ENCODE measurements at regions not wholly inside any gene's neighbourhood (a gene's known extent, or its start where the extent isn't known, plus 50 kb on each side); places are given as distances from the start of the nearest gene placed in this dataset.

DNA sequence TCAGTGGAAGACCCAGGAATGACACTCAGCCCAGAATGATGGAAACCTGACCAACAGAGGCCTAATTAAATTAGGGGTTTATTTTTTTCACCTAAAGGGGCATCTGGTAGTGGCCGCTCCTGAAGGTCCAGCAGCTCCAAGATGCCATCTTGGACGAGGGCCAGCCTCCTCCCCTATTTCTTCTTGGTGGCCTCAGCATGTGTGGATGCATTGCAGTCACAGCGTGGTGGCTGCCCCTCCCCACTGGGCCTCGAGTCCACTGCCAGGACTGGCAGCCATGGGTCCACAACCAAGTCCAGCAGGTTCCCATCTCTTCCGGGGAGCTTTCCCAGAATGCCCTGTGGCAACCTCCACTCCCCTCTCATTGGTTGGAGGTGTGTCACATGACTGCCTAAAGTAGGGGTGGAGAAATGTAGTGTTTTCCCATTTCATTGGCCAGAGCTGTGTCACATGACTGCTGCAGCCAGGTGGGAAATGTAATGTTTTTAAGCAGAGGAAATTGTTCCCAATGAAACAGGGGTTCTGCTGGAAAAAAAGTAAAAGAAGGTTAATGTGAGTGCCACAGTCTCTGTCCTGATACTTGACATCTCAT, 628.2 kb downstream of the PTPRU start:
- Histone ChIP-seq H3K4me3 (no peak overlapping the region), H3K27me3 (peaks cover 0 to 7% of the 10 kb centered on the region in 2 donors), H3K36me3 (no peaks in the 10 kb centered on the region), H3K4me1 (no peaks in the 10 kb centered on the region), H3K9me3 (peaks cover 16 to 20% of the 10 kb centered on the region in 2 donors), H3K27ac (no peak overlapping the region)
- intact Hi-C loops (cut with DNase I; ENCODE audit: low total_unique reads), result no loop called here
- TF ChIP-seq POLR2A (IDR thresholded peaks at IDR 0.05), result no peak
- no peak for DNase-seq (ENCODE audit: low spot score in 2 of 2)

- intact Hi-C loops (cut with DNase I; ENCODE audit: low total_unique reads), result no loop called here
- no peaks in the 10 kb centered on the region for H3K36me3 ChIP-seq
- H3K4me1 ChIP-seq, result no peaks in the 10 kb centered on the region
- H3K4me3 ChIP-seq, result no peak overlapping the region
- H3K27me3 ChIP-seq, result peaks cover 0 to 4% of the 10 kb centered on the region in 2 donors
- H3K9me3 ChIP-seq, result peaks cover 16 to 20% of the 10 kb centered on the region in 2 donors
- no peak overlapping the region for H3K27ac ChIP-seq
- no peak for TF ChIP-seq POLR2A (IDR thresholded peaks at IDR 0.05)
- no peak for TF ChIP-seq POLR2AphosphoS5 (IDR thresholded peaks at IDR 0.05)
- DNase-seq (ENCODE audit: low spot score in 2 of 2), result no peak
Observed at GRCh38 chr1:29861922-29862321, 625.6 kb downstream of the PTPRU start.

- H3K27ac ChIP-seq, result no peak overlapping the region
- TF ChIP-seq POLR2AphosphoS5 (IDR thresholded peaks at IDR 0.05) (no peak), POLR2A (IDR thresholded peaks at IDR 0.05) (no peak)
- no peaks in the 10 kb centered on the region for H3K4me1 ChIP-seq
- intact Hi-C loops (cut with DNase I; ENCODE audit: low total_unique reads), result no loop called here
- H3K36me3 ChIP-seq, result no peaks in the 10 kb centered on the region
- no peak overlapping the region for H3K4me3 ChIP-seq
- peaks cover 0 to 4% of the 10 kb centered on the region in 2 donors for H3K27me3 ChIP-seq
- peaks cover 16 to 20% of the 10 kb centered on the region in 2 donors for H3K9me3 ChIP-seq
- DNase-seq (ENCODE audit: low spot score in 2 of 2), result no peak
Observed at GRCh38 chr1:29861446-29861845, 625.1 kb downstream of the PTPRU start.

DNA sequence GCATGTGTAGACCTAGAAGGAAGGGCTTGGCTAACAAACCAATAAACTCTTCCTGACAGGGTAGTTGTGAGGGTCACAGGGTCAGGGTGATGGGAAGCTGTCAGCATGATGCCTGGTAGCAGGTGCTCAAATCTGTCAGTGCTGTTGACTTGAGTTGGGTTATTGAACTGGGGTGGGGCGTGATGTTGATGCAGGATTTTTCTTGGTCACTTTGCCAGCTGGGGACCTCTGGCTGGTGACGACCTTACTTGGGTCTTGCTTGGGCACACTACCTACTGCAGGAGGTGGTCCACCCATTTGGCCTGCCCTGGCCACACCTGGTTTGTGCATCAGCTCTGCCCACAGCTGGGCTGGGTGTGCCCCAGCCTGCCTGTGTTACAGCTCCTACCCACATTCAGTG, 624.4 kb downstream of the PTPRU start:
- no peak for DNase-seq (ENCODE audit: low spot score in 2 of 2)
- H3K36me3 ChIP-seq, result no peaks in the 10 kb centered on the region
- H3K4me3 ChIP-seq, result no peak overlapping the region
- H3K9me3 ChIP-seq, result peaks cover 16 to 20% of the 10 kb centered on the region in 2 donors
- H3K27me3 ChIP-seq, result peaks cover 0 to 10% of the 10 kb centered on the region in 2 donors
- TF ChIP-seq POLR2AphosphoS5 (IDR thresholded peaks at IDR 0.05), result no peak
- TF ChIP-seq, protein P1, sequence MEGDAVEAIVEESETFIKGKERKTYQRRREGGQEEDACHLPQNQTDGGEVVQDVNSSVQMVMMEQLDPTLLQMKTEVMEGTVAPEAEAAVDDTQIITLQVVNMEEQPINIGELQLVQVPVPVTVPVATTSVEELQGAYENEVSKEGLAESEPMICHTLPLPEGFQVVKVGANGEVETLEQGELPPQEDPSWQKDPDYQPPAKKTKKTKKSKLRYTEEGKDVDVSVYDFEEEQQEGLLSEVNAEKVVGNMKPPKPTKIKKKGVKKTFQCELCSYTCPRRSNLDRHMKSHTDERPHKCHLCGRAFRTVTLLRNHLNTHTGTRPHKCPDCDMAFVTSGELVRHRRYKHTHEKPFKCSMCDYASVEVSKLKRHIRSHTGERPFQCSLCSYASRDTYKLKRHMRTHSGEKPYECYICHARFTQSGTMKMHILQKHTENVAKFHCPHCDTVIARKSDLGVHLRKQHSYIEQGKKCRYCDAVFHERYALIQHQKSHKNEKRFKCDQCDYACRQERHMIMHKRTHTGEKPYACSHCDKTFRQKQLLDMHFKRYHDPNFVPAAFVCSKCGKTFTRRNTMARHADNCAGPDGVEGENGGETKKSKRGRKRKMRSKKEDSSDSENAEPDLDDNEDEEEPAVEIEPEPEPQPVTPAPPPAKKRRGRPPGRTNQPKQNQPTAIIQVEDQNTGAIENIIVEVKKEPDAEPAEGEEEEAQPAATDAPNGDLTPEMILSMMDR (IDR thresholded peaks at IDR 0.05), result no peak
- TF ChIP-seq POLR2A (IDR thresholded peaks at IDR 0.05), result no peak
- no peaks in the 10 kb centered on the region for H3K4me1 ChIP-seq
- intact Hi-C loops (cut with DNase I; ENCODE audit: low total_unique reads), result no loop called here
- no peak overlapping the region for H3K27ac ChIP-seq

GRCh38 chr1:29860056-29860455, 623.7 kb downstream of the PTPRU start:
- H3K36me3 ChIP-seq, result no peaks in the 10 kb centered on the region
- H3K4me1 ChIP-seq, result no peaks in the 10 kb centered on the region
- DNase-seq (ENCODE audit: low spot score in 2 of 2), result no peak
- H3K27me3 ChIP-seq, result peaks cover 0 to 13% of the 10 kb centered on the region in 2 donors
- intact Hi-C loops (cut with DNase I; ENCODE audit: low total_unique reads), result no loop called here
- no peak overlapping the region for H3K4me3 ChIP-seq
- no peak overlapping the region for H3K27ac ChIP-seq
- TF ChIP-seq POLR2AphosphoS5 (IDR thresholded peaks at IDR 0.05), result no peak
- TF ChIP-seq POLR2A (IDR thresholded peaks at IDR 0.05), result no peak
- TF ChIP-seq, protein P1 (IDR thresholded peaks at IDR 0.05), result no peak
- H3K9me3 ChIP-seq, result peaks cover 16 to 20% of the 10 kb centered on the region in 2 donors

GRCh38 chr1:29859126-29859525, 622.8 kb downstream of the PTPRU start:
- intact Hi-C loops (cut with DNase I; ENCODE audit: low total_unique reads), result no loop called here
- H3K9me3 ChIP-seq, result peaks cover 16 to 20% of the 10 kb centered on the region in 2 donors
- no peaks in the 10 kb centered on the region for H3K4me1 ChIP-seq
- TF ChIP-seq POLR2A (IDR thresholded peaks at IDR 0.05) (no peak), POLR2AphosphoS5 (IDR thresholded peaks at IDR 0.05) (no peak)
- TF ChIP-seq, protein P1 (IDR thresholded peaks at IDR 0.05), result no peak
- H3K36me3 ChIP-seq, result no peaks in the 10 kb centered on the region
- no peak for DNase-seq (ENCODE audit: low spot score in 2 of 2)
- no peak overlapping the region for H3K4me3 ChIP-seq
- H3K27ac ChIP-seq, result no peak overlapping the region
- H3K27me3 ChIP-seq, result peaks cover 0 to 18% of the 10 kb centered on the region in 2 donors
